HL-60 (cell line): ENCODE measurements at regions not wholly inside any gene's neighbourhood (a gene's known extent, or its start where the extent isn't known, plus 50 kb on each side); places are given as distances from the start of the nearest gene placed in this dataset.

Experiments
- CTCF ChIP-seq: IDR thresholded peaks from one replicate; pipeline ENCODE4 v1.5.1; 2011; ENCODE audit warnings: low read length, control low read depth, inconsistent platforms; ENCODE audit not compliant: insufficient read depth
- POLR2AphosphoS5 ChIP-seq: IDR thresholded peaks from 2 replicates; pipeline ENCODE4 v1.6.1; 2012; ENCODE audit warnings: low read depth
- REST ChIP-seq: IDR thresholded peaks from 2 replicates; pipeline ENCODE4 v1.6.1; 2012; ENCODE audit warnings: low read depth; ENCODE audit not compliant: insufficient replicate concordance

GRCh38 chr10:111705021-111705420 lies 478.5 kb downstream of the GPAM start:
- TF ChIP-seq CTCF (no peak), REST (no peak), POLR2AphosphoS5 (no peak)
